ENCODE measurements at regions not wholly inside any gene's neighbourhood (a gene's known extent, or its start where the extent isn't known, plus 50 kb on each side); places are given as distances from the start of the nearest gene placed in this dataset.

DNA sequence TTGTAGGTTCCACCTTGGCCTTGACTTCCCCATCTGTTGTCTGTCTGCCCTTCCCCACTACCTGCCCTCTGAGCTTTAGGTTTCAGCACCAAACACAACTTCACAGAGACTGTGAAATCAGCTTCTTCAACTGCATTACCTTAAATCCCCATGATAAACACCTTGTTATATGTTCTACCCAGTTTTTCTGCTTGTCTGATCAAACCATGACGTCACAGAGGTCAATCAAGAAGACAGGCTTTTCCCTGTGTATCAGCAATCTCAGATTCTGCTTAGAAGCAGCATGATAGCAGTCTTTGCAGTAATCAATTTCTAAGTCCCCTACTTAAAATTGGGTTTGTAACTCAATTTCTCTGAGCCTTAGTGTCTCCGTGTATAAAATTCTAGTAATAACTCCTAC, 175.0 kb downstream of the PLK2 start:
- Histone ChIP-seq H3K36me3 (no peaks in the 10 kb centered on the region), H3K9me3 (no peaks in the 10 kb centered on the region), H3K27ac (no peak overlapping the region), H3K4me1 (no peaks in the 10 kb centered on the region), H3K27me3 (no peaks in the 10 kb centered on the region), H3K4me3 (no peak overlapping the region)
- TF ChIP-seq, protein P1, sequence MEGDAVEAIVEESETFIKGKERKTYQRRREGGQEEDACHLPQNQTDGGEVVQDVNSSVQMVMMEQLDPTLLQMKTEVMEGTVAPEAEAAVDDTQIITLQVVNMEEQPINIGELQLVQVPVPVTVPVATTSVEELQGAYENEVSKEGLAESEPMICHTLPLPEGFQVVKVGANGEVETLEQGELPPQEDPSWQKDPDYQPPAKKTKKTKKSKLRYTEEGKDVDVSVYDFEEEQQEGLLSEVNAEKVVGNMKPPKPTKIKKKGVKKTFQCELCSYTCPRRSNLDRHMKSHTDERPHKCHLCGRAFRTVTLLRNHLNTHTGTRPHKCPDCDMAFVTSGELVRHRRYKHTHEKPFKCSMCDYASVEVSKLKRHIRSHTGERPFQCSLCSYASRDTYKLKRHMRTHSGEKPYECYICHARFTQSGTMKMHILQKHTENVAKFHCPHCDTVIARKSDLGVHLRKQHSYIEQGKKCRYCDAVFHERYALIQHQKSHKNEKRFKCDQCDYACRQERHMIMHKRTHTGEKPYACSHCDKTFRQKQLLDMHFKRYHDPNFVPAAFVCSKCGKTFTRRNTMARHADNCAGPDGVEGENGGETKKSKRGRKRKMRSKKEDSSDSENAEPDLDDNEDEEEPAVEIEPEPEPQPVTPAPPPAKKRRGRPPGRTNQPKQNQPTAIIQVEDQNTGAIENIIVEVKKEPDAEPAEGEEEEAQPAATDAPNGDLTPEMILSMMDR (IDR thresholded peaks at IDR 0.05): no peak
- intact Hi-C loops (cut with DNase I): no loop called here
- 94 to 95% methylated on average over 2 of the region's 2 CpGs for WGBS, 2 donors
- DNase-seq (no peak), ATAC-seq (no peak)

- TF ChIP-seq, protein P1 (IDR thresholded peaks at IDR 0.05): no peak
- DNase-seq (no peak), ATAC-seq (no peak)
- H3K4me1 ChIP-seq: no peaks in the 10 kb centered on the region
- H3K27ac ChIP-seq: no peak overlapping the region
- peaks cover 0 to 13% (median 0%) of the 10 kb centered on the region in 11 donors for H3K9me3 ChIP-seq
- H3K27me3 ChIP-seq: no peaks in the 10 kb centered on the region
- H3K4me3 ChIP-seq: no peak overlapping the region
- WGBS, 2 donors: 92 to 97% methylated on average over 2 of the region's 2 CpGs
- intact Hi-C loops (cut with DNase I): no loop called here
- H3K36me3 ChIP-seq: no peaks in the 10 kb centered on the region
These were observed 178.7 kb downstream of the PLK2 start for GRCh38 chr5:58281189-58281588.

DNA sequence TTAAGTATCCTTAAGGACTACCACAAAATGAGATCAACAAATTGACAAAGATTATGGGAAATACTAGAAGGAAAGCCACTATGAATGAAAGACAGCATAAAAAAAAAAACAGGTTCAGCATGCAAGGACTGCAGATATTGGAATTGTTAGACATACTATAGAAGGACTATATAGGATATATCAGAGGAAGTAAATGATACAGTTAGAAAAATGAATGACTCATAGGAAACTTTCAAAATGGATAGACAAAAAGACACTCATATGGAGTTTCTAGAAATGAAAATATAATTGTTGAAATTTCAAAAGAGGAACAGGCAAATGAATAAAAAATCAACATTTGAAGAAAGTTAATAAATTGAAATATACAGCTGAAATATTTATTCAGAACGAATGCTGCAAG, 180.6 kb downstream of the PLK2 start:
- H3K27me3 ChIP-seq: no peaks in the 10 kb centered on the region
- H3K36me3 ChIP-seq: no peaks in the 10 kb centered on the region
- TF ChIP-seq, protein P1 (IDR thresholded peaks at IDR 0.05): no peak
- no peak overlapping the region for H3K4me3 ChIP-seq
- WGBS, 2 donors: 95% methylated on average over 1 of the region's 1 CpG
- ATAC-seq (no peak), DNase-seq (no peak)
- intact Hi-C loops (cut with DNase I): loop anchor here in 2 of 10 donors (10.0 kb wide), 2 partner anchors 176 to 384 kb away; no protein-coding TSS in a partner anchor
- peaks cover 0 to under 1% (median 0%) of the 10 kb centered on the region in 9 donors for H3K4me1 ChIP-seq
- H3K9me3 ChIP-seq: peaks cover 0 to 13% (median 0%) of the 10 kb centered on the region in 11 donors
- no peak overlapping the region for H3K27ac ChIP-seq

- peaks cover 0 to 18% (median 9%) of the 10 kb centered on the region in 9 donors for H3K4me1 ChIP-seq
- TF ChIP-seq, protein P1 (IDR thresholded peaks at IDR 0.05): no peak
- ATAC-seq (no peak), DNase-seq (no peak)
- intact Hi-C loops (cut with DNase I): loop anchor here in 2 of 10 donors (10.0 kb wide), 2 partner anchors 178 to 382 kb away; no protein-coding TSS in a partner anchor
- H3K9me3 ChIP-seq: peaks cover 0 to 13% (median 0%) of the 10 kb centered on the region in 11 donors
- 97 to 98% methylated on average over 3 of the region's 3 CpGs for WGBS, 2 donors
- H3K4me3 ChIP-seq: no peak overlapping the region
- H3K27me3 ChIP-seq: no peaks in the 10 kb centered on the region
- no peaks in the 10 kb centered on the region for H3K36me3 ChIP-seq
- H3K27ac ChIP-seq: no peak overlapping the region
These were observed 183.5 kb downstream of the PLK2 start for GRCh38 chr5:58276431-58276830.
